HEK293 (cell line): ENCODE measurements at regions not wholly inside any gene's neighbourhood (a gene's known extent, or its start where the extent isn't known, plus 50 kb on each side); places are given as distances from the start of the nearest gene placed in this dataset.

Source experiments
- CTCF ChIP-seq: fragments of 450-650 bp; formaldehyde crosslinking; IDR thresholded peaks from 2 replicates; pipeline ENCODE4 v1.5.1; 2016; ENCODE audit warnings: missing biosample characterization, missing genetic modification characterization
- ZBTB8A ChIP-seq: fragments of 450-650 bp; formaldehyde crosslinking; IDR thresholded peaks from 2 replicates; pipeline ENCODE4 v1.5.1; 2016; ENCODE audit warnings: missing biosample characterization, missing genetic modification characterization
- TF ChIP-seq, protein P1 (sequence below): fragments of 450-650 bp; formaldehyde crosslinking; IDR thresholded peaks from 2 replicates; pipeline ENCODE4 v1.5.1; 2016; ENCODE audit warnings: missing biosample characterization, missing genetic modification characterization
- TF ChIP-seq, protein P2 (sequence below): fragments of 450-650 bp; formaldehyde crosslinking; IDR thresholded peaks from 2 replicates; pipeline ENCODE4 v1.5.1; 2017; ENCODE audit warnings: missing biosample characterization, mild to moderate bottlenecking, missing genetic modification characterization, moderate library complexity

GRCh38 chr4:123299212-123299691 lies 97.3 kb upstream of the SPRY1 start:
- TF ChIP-seq, protein P1, sequence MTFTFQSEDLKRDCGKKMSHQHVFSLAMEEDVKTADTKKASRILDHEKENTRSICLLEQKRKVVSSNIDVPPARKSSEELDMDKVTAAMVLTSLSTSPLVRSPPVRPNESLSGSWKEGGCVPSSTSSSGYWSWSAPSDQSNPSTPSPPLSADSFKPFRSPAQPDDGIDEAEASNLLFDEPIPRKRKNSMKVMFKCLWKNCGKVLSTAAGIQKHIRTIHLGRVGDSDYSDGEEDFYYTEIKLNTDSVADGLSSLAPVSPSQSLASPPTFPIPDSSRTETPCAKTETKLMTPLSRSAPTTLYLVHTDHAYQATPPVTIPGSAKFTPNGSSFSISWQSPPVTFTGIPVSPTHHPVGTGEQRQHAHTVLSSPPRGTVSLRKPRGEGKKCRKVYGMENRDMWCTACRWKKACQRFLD: no peak
- TF ChIP-seq CTCF (tag by site-specific recombination) (no peak), ZBTB8A (no peak)
- TF ChIP-seq, protein P2, sequence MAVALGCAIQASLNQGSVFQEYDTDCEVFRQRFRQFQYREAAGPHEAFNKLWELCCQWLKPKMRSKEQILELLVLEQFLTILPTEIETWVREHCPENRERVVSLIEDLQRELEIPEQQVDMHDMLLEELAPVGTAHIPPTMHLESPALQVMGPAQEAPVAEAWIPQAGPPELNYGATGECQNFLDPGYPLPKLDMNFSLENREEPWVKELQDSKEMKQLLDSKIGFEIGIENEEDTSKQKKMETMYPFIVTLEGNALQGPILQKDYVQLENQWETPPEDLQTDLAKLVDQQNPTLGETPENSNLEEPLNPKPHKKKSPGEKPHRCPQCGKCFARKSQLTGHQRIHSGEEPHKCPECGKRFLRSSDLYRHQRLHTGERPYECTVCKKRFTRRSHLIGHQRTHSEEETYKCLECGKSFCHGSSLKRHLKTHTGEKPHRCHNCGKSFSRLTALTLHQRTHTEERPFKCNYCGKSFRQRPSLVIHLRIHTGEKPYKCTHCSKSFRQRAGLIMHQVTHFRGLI (tag by site-specific recombination): no peak
